T-helper 22 cell (primary cell): ENCODE measurements at regions not wholly inside any gene's neighbourhood (a gene's known extent, or its start where the extent isn't known, plus 50 kb on each side); places are given as distances from the start of the nearest gene placed in this dataset.

Source experiments
- DNase-seq: peaks from one replicate; pipeline ENCODE4 v3.0.0-alpha.2; 2020; ENCODE audit warnings: low read depth

GRCh38 chr12:127231371-127231770 lies 1035.6 kb upstream of the TMEM132C start:
- no peak for DNase-seq

- no peak for DNase-seq
These were observed 1034.0 kb upstream of the TMEM132C start for GRCh38 chr12:127233016-127233415.

GRCh38 chr12:127235761-127236160 lies 1031.2 kb upstream of the TMEM132C start:
- DNase-seq: no peak

GRCh38 chr12:127236491-127236890 lies 1030.5 kb upstream of the TMEM132C start:
- DNase-seq: no peak

GRCh38 chr12:127237151-127237550 lies 1029.8 kb upstream of the TMEM132C start:
- no peak for DNase-seq

- no peak for DNase-seq
These were observed 1028.9 kb upstream of the TMEM132C start for GRCh38 chr12:127238107-127238506.

- DNase-seq: no peak
These were observed 1027.2 kb upstream of the TMEM132C start for GRCh38 chr12:127239781-127240180.

- no peak for DNase-seq
These were observed 1026.6 kb upstream of the TMEM132C start for GRCh38 chr12:127240249-127240929.

GRCh38 chr12:127241072-127241817 lies 1025.7 kb upstream of the TMEM132C start:
- DNase-seq: no peak

GRCh38 chr12:127245009-127245408 lies 1022.0 kb upstream of the TMEM132C start:
- DNase-seq: no peak

GRCh38 chr12:127245437-127245836 lies 1021.5 kb upstream of the TMEM132C start:
- DNase-seq: no peak

GRCh38 chr12:127247937-127248336 lies 1019.0 kb upstream of the TMEM132C start:
- DNase-seq: no peak

- DNase-seq: no peak
These were observed 1017.5 kb upstream of the TMEM132C start for GRCh38 chr12:127249428-127249827.

- DNase-seq: no peak
These were observed 1013.1 kb upstream of the TMEM132C start for GRCh38 chr12:127253797-127254327.

GRCh38 chr12:127254420-127254955 lies 1012.5 kb upstream of the TMEM132C start:
- no peak for DNase-seq

GRCh38 chr12:127257366-127257935 lies 1009.5 kb upstream of the TMEM132C start:
- DNase-seq: no peak

- DNase-seq: no peak
These were observed 1006.4 kb upstream of the TMEM132C start for GRCh38 chr12:127260531-127260930.

- no peak for DNase-seq
These were observed 1006.0 kb upstream of the TMEM132C start for GRCh38 chr12:127260999-127261398.

- no peak for DNase-seq
These were observed 1004.4 kb upstream of the TMEM132C start for GRCh38 chr12:127262615-127263014.

- no peak for DNase-seq
These were observed 1003.3 kb upstream of the TMEM132C start for GRCh38 chr12:127263621-127264020.

- no peak for DNase-seq
These were observed 999.8 kb upstream of the TMEM132C start for GRCh38 chr12:127267128-127267527.

GRCh38 chr12:127268213-127268612 lies 998.8 kb upstream of the TMEM132C start:
- DNase-seq: no peak
